HepG2 (cell line): ENCODE measurements at regions not wholly inside any gene's neighbourhood (a gene's known extent, or its start where the extent isn't known, plus 50 kb on each side); places are given as distances from the start of the nearest gene placed in this dataset.
A peak's percentile ranks its signal among the peaks of the same experiment; 100 is the strongest.

Source experiments
- ATAC-seq: fragments of 200-7000 bp; cut with Tn5 transposase; 3 replicates; pipeline ENCODE4 v1.9.1; 2020; ENCODE audit warnings: mild to moderate bottlenecking, moderate library complexity
- BruUV-seq: library from RNA; stranded (reverse); fragments of 400-500 nt; replicated peaks from 2 replicates; lab custom pipeline; 2021; lab: Mats Ljungman, UMichigan
- CTCF ChIA-PET: fragments of 300-600 bp; formaldehyde crosslinking; extraction: SDS; loops from one replicate; lab custom pipeline; 2021; ENCODE audit warnings: low total read pairs, inconsistent platforms, low intra/inter-chr PET ratio; lab: Yijun Ruan, JAX
- POLR2A ChIA-PET: fragments of 350-600 bp; sonication (Branson Sonifier 250); formaldehyde crosslinking; loops from one replicate; lab custom pipeline; 2020; ENCODE audit warnings: antibody characterized with exemption, inconsistent platforms; lab: Yijun Ruan, JAX
- DNase-seq: peaks from one replicate; pipeline ENCODE4 v3.0.0-alpha.2; 2015; ENCODE audit warnings: low spot score
- FAIRE-seq: peaks from 3 replicates; lab custom pipeline; 2011; peaks lifted over from hg19 to GRCh38; lab: Jason Lieb, UNC
- H2AFZ ChIP-seq: one replicate; pipeline ENCODE4 v1.6.1; 2011; ENCODE audit warnings: low read length, inconsistent platforms
- H3K27ac ChIP-seq: fragments of 300-600 bp; 3 replicates; pipeline ENCODE4 v1.8.0; 2011; ENCODE audit warnings: mixed run types, mild to moderate bottlenecking, mixed read lengths, low read length, inconsistent platforms; ENCODE audit not compliant: insufficient read depth; ENCODE audit errors: extremely low read length
- H3K27me3 ChIP-seq, 2 experiments: fragments of 200-600 bp in 1 of 2; 2 replicates in 1 of 2; 3 replicates in 1 of 2; pipeline versions ENCODE4 v1.6.0 to v1.8.0; 2011; ENCODE audit warnings: low read length in 2 of 2, mild to moderate bottlenecking in 2 of 2, moderate library complexity in 2 of 2, inconsistent platforms in 1 of 2; ENCODE audit not compliant: insufficient read depth in 2 of 2, control insufficient read depth in 1 of 2
- H3K36me3 ChIP-seq, 2 experiments: fragments of 200-600 bp in 1 of 2; replicated peaks in 1 of 2; 2 replicates in 1 of 2; 3 replicates in 1 of 2; pipeline versions ENCODE4 v1.5.1 to v1.8.0; 2011; ENCODE audit warnings: low read length in 2 of 2, inconsistent platforms in 1 of 2; ENCODE audit not compliant: insufficient read depth in 2 of 2, control insufficient read depth in 1 of 2
- H3K4me1 ChIP-seq: 2 replicates; pipeline ENCODE4 v1.5.1; 2012; ENCODE audit warnings: low read length, inconsistent platforms; ENCODE audit not compliant: insufficient read depth
- H3K4me2 ChIP-seq: 2 replicates; pipeline ENCODE4 v1.6.0; 2011; ENCODE audit warnings: low read depth, low read length, inconsistent platforms
- H3K4me3 ChIP-seq, 3 experiments: fragments of 200-600 bp in 1 of 3; sonication (generic), shearing (Covaris generic) in 1 of 3; replicated peaks in 1 of 3; 2 replicates each; pipeline ENCODE4 v1.5.1; 2011 to 2016; ENCODE audit warnings: low read length in 3 of 3, inconsistent platforms in 2 of 3, low read depth in 2 of 3, mild to moderate bottlenecking in 2 of 3, control low read depth in 1 of 3, mixed read lengths in 1 of 3; ENCODE audit not compliant: insufficient read depth in 1 of 3
- H3K79me2 ChIP-seq: one replicate; pipeline ENCODE4 v1.6.1; 2011; ENCODE audit warnings: low read length, inconsistent platforms; ENCODE audit not compliant: insufficient read depth
- H3K9ac ChIP-seq: 2 replicates; pipeline ENCODE4 v1.6.0; 2011; ENCODE audit warnings: mild to moderate bottlenecking, low read depth, low read length, inconsistent platforms; ENCODE audit not compliant: insufficient read depth
- H3K9me3 ChIP-seq: 2 replicates; pipeline ENCODE4 v1.5.1; 2012; ENCODE audit warnings: mild to moderate bottlenecking, low read length
- H4K20me1 ChIP-seq: 2 replicates; pipeline ENCODE4 v1.6.0; 2011; ENCODE audit warnings: inconsistent platforms, mild to moderate bottlenecking, low read length, moderate library complexity; ENCODE audit not compliant: insufficient read depth
- FOXA1 ChIP-seq, 2 experiments: fragments of 450-650 bp in 1 of 2; sonication (generic) in 1 of 2; formaldehyde crosslinking in 1 of 2; IDR thresholded peaks; 2 replicates each; pipeline versions ENCODE4 v1.4.0 to v1.6.1; 2016 to 2020; ENCODE audit warnings: missing genetic modification reagents in 1 of 2
- FOXK2 ChIP-seq: fragments of 450-650 bp; IDR thresholded peaks from 2 replicates; pipeline ENCODE4 v1.6.1; 2016
- KDM5A ChIP-seq: fragments of 200-600 bp; sonication (generic); IDR thresholded peaks from 2 replicates; pipeline ENCODE4 v1.7.0; 2018; ENCODE audit warnings: antibody characterized with exemption, mild to moderate bottlenecking, low read length, borderline replicate concordance
- NKX3-1 ChIP-seq: sonication (generic); formaldehyde crosslinking; IDR thresholded peaks from 2 replicates; pipeline ENCODE4 v1.5.0; 2020; ENCODE audit warnings: missing genetic modification reagents
- SNAPC2 ChIP-seq: sonication (generic); formaldehyde crosslinking; IDR thresholded peaks from 2 replicates; pipeline ENCODE4 v1.8.1; 2022; ENCODE audit warnings: mild to moderate bottlenecking, missing genetic modification reagents
- ZFP37 ChIP-seq: sonication (generic); formaldehyde crosslinking; IDR thresholded peaks from 2 replicates; pipeline ENCODE4 v1.4.0; 2020; ENCODE audit warnings: missing genetic modification reagents, borderline replicate concordance
- ZNF12 ChIP-seq: sonication (generic); formaldehyde crosslinking; IDR thresholded peaks from 2 replicates; pipeline ENCODE4 v1.5.0; 2020; ENCODE audit warnings: missing genetic modification reagents
- ZNF264 ChIP-seq: sonication (generic); formaldehyde crosslinking; IDR thresholded peaks from 2 replicates; pipeline ENCODE4 v1.4.0; 2020; ENCODE audit warnings: missing genetic modification reagents
- ZNF3 ChIP-seq: IDR thresholded peaks from 2 replicates; pipeline ENCODE4 v1.7.0; 2017; ENCODE audit warnings: inconsistent platforms
- WGBS: methylation state at CpG from one replicate; pipeline ENCODE4 v1.1.6; 2017; ENCODE audit warnings: low lambda C conversion rate; 5-methylcytosine and 5-hydroxymethylcytosine counted together
- in situ Hi-C: cut with HindIII; loops from 2 replicates; pipeline ENCODE4 v1.10.0; 2017; ENCODE audit warnings: low pct_unique_long_range_greater_than_20kb; ENCODE audit not compliant: extremely low pct_ligation_motif_present
- intact Hi-C: fragments of 100-400 bp; cut with micrococcal nuclease; formaldehyde crosslinking; loops from one replicate; pipeline ENCODE4 v1.10.0; 2022; ENCODE audit not compliant: unreplicated experiment
- TF ChIP-seq, protein P1 (sequence below): sonication (generic); formaldehyde crosslinking; IDR thresholded peaks from 2 replicates; pipeline ENCODE4 v1.5.0; 2020; ENCODE audit warnings: missing genetic modification reagents, mild to moderate bottlenecking, borderline replicate concordance
- TF ChIP-seq, protein P2 (sequence below): sonication (generic); formaldehyde crosslinking; IDR thresholded peaks from 2 replicates; pipeline ENCODE4 v1.5.0; 2020; ENCODE audit warnings: missing genetic modification reagents
- TF ChIP-seq, protein P3 (sequence below): sonication (generic); formaldehyde crosslinking; IDR thresholded peaks from 2 replicates; pipeline ENCODE4 v1.5.1; 2020; ENCODE audit warnings: mild to moderate bottlenecking, missing genetic modification reagents, borderline replicate concordance

DNA sequence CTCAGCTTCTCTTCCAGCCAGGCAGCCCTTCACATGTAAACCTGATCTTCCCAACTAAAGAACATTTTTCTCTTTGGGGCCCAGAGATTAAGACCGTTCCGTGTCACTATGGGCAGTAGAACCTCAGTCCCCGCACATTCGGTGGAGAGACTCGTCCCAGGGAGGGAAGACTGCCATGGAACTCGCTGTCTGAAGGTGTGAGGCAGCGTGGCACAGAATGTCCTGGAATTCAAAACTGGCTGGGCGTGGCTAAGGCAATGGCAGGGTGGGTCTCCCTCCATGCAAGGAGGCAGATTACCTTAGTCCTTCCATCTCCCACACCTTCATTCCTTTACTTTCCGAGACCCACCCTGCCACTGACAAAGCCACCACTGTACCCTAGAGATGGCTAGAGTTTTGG lies 57.4 kb upstream of the ZNF354A start:
- Histone ChIP-seq H3K36me3 (no peaks in the 10 kb centered on the region), H3K4me1 (peaks cover 13% of the 10 kb centered on the region), H4K20me1 (no peaks in the 10 kb centered on the region), H3K9me3 (no peaks in the 10 kb centered on the region), H3K4me3 (no peak overlapping the region), H3K9ac (no peak overlapping the region), H3K27ac (no peak overlapping the region), H3K27me3 (peaks cover 0 to 11% of the 10 kb centered on the region in 2 experiments; a peak in 2 of 5 replicates), H2AFZ (no peak overlapping the region), H3K79me2 (no peaks in the 10 kb centered on the region), H3K4me2 (no peak overlapping the region)
- in situ Hi-C loops, result no loop called here
- ChIA-PET CTCF (no interaction called here), POLR2A (no interaction called here)
- WGBS, result 79% methylated on average over 7 of the region's 9 CpGs
- intact Hi-C loops, result no loop called here
- ATAC-seq (no peak), FAIRE-seq (no peak), DNase-seq (no peak)
- BruUV-seq, result no TSS peak
- TF ChIP-seq KDM5A (no peak), ZNF3 (no peak)

DNA sequence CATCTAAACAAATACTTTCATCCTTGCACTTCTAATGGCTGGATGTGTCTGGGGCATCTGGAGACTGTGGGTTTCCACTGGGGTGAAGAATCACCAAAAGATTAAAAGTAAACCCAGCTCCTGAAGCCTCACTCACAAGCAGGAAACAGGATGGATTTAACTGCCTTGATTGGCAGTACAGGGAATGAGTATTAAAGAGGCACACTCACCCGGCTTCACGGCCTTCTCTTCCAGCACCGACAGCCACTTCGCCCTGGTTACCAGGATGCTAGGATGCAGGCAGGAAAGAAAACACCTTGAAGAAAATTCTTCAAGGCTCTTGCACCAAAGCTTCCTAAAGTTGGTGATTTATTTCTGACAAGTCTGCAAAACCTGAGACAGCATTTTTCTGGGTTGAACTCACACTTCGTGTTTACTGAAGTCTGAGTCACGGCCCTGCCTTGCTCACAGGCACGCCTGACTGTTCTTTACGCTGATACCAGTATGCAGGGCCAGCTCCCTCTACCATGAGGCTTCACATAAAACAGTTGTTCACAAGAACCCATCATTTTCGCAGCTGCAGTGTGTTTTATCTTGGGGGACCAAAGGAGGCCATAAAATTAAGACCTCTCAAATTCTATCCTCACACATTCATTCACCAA lies 56.5 kb upstream of the ZNF354A start:
- H3K9ac ChIP-seq, result no peak overlapping the region
- H4K20me1 ChIP-seq, result no peaks in the 10 kb centered on the region
- DNase-seq (peak; percentile 28), FAIRE-seq (no peak), ATAC-seq (peak; percentile 87)
- ChIA-PET CTCF (no interaction called here), POLR2A (interaction anchor here (1.0 kb wide), 1 partner anchor 108 kb away, joined by 3 read pairs; the partner anchor contains the start of gene ZFP2)
- peaks cover 13% of the 10 kb centered on the region for H3K4me1 ChIP-seq
- in situ Hi-C loops, result no loop called here
- intact Hi-C loops, result no loop called here
- H3K27ac ChIP-seq, result no peak overlapping the region
- BruUV-seq, result no TSS peak
- no peak overlapping the region for H3K4me3 ChIP-seq
- H3K4me2 ChIP-seq, result no peak overlapping the region
- H3K36me3 ChIP-seq, result no peaks in the 10 kb centered on the region
- 36% methylated on average over 9 of the region's 9 CpGs for WGBS
- no peaks in the 10 kb centered on the region for H3K9me3 ChIP-seq
- H3K79me2 ChIP-seq, result no peaks in the 10 kb centered on the region
- no peak overlapping the region for H2AFZ ChIP-seq
- H3K27me3 ChIP-seq, result peaks cover 2 to 17% of the 10 kb centered on the region in 2 experiments; a peak in 3 of 5 replicates
- TF ChIP-seq ZNF264 (CRISPR knock-in tag) (no peak), FOXA1 (IDR thresholded peaks at IDR 0.05) (no peak), FOXA1 (CRISPR knock-in tag; IDR thresholded peaks at IDR 0.05) (peak; percentile 50), NKX3-1 (no peak), ZFP37 (CRISPR knock-in tag) (no peak), SNAPC2 (no peak), FOXK2 (no peak), ZNF12 (CRISPR knock-in tag) (no peak)
- TF ChIP-seq, protein P1, sequence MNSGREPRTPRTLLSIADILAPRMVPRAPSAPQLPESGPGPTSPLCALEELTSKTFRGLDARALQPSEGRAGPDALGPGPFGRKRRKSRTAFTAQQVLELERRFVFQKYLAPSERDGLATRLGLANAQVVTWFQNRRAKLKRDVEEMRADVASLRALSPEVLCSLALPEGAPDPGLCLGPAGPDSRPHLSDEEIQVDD (CRISPR knock-in tag), result no peak
- TF ChIP-seq, protein P2, sequence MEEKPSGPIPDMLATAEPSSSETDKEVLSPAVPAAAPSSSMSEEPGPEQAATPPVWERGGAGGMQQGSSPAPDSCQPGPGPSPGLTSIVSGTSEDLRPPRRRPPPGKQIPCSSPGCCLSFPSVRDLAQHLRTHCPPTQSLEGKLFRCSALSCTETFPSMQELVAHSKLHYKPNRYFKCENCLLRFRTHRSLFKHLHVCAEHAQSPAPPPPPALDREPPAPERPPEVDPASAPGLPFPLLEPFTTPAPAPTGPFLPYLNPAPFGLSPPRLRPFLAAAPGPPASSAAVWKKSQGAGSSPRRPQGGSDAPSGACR (CRISPR knock-in tag), result no peak
- TF ChIP-seq, protein P3, sequence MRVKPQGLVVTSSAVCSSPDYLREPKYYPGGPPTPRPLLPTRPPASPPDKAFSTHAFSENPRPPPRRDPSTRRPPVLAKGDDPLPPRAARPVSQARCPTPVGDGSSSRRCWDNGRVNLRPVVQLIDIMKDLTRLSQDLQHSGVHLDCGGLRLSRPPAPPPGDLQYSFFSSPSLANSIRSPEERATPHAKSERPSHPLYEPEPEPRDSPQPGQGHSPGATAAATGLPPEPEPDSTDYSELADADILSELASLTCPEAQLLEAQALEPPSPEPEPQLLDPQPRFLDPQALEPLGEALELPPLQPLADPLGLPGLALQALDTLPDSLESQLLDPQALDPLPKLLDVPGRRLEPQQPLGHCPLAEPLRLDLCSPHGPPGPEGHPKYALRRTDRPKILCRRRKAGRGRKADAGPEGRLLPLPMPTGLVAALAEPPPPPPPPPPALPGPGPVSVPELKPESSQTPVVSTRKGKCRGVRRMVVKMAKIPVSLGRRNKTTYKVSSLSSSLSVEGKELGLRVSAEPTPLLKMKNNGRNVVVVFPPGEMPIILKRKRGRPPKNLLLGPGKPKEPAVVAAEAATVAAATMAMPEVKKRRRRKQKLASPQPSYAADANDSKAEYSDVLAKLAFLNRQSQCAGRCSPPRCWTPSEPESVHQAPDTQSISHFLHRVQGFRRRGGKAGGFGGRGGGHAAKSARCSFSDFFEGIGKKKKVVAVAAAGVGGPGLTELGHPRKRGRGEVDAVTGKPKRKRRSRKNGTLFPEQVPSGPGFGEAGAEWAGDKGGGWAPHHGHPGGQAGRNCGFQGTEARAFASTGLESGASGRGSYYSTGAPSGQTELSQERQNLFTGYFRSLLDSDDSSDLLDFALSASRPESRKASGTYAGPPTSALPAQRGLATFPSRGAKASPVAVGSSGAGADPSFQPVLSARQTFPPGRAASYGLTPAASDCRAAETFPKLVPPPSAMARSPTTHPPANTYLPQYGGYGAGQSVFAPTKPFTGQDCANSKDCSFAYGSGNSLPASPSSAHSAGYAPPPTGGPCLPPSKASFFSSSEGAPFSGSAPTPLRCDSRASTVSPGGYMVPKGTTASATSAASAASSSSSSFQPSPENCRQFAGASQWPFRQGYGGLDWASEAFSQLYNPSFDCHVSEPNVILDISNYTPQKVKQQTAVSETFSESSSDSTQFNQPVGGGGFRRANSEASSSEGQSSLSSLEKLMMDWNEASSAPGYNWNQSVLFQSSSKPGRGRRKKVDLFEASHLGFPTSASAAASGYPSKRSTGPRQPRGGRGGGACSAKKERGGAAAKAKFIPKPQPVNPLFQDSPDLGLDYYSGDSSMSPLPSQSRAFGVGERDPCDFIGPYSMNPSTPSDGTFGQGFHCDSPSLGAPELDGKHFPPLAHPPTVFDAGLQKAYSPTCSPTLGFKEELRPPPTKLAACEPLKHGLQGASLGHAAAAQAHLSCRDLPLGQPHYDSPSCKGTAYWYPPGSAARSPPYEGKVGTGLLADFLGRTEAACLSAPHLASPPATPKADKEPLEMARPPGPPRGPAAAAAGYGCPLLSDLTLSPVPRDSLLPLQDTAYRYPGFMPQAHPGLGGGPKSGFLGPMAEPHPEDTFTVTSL (CRISPR knock-in tag), result peak; percentile 25; the same call in 1 of the 2 replicates
